GM13977 (cell line): ENCODE measurements at regions not wholly inside any gene's neighbourhood (a gene's known extent, or its start where the extent isn't known, plus 50 kb on each side); places are given as distances from the start of the nearest gene placed in this dataset.
A peak's percentile ranks its signal among the peaks of the same experiment; 100 is the strongest.

Experiments
- DNase-seq: peaks from one replicate; pipeline ENCODE4 v3.0.0; 2012; ENCODE audit warnings: low spot score
- in situ Hi-C: fragments of 300-500 bp; cut with MboI; formaldehyde crosslinking; loops from one replicate; pipeline ENCODE4 v1.12.0; 2022; ENCODE audit warnings: low sequenced_read_pairs, low pct_unique_long_range_greater_than_20kb, mixed read lengths, inconsistent platforms; ENCODE audit not compliant: unreplicated experiment
- TF ChIP-seq, protein P1 (sequence below): IDR thresholded peaks from 2 replicates; pipeline ENCODE4 v1.5.1; 2012; ENCODE audit warnings: mild to moderate bottlenecking, control low read depth; ENCODE audit not compliant: insufficient read depth; ENCODE audit errors: extremely low read depth, missing control alignments

DNA sequence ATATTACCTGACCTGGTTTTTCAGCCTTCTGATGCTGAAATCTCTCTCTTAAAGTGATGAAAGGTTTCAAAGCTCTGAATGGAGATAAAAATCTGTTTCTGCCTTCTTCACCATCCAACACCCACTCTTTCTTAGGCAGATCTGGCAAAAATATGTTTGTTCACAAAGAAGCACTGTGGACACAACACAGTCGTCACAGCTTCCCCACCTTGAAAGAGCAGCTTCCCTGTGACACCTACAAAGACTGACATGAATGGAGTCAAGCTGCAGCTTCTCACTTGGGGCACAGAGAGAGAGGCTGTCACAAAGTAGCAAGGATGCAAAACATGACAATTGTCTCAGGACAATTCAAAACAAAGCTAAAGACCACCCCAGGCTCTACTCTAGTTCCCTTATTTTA, 86.5 kb downstream of the ICOS start:
- in situ Hi-C loops, result no loop called here
- TF ChIP-seq, protein P1, sequence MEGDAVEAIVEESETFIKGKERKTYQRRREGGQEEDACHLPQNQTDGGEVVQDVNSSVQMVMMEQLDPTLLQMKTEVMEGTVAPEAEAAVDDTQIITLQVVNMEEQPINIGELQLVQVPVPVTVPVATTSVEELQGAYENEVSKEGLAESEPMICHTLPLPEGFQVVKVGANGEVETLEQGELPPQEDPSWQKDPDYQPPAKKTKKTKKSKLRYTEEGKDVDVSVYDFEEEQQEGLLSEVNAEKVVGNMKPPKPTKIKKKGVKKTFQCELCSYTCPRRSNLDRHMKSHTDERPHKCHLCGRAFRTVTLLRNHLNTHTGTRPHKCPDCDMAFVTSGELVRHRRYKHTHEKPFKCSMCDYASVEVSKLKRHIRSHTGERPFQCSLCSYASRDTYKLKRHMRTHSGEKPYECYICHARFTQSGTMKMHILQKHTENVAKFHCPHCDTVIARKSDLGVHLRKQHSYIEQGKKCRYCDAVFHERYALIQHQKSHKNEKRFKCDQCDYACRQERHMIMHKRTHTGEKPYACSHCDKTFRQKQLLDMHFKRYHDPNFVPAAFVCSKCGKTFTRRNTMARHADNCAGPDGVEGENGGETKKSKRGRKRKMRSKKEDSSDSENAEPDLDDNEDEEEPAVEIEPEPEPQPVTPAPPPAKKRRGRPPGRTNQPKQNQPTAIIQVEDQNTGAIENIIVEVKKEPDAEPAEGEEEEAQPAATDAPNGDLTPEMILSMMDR, result no peak
- DNase-seq, result no peak

DNA sequence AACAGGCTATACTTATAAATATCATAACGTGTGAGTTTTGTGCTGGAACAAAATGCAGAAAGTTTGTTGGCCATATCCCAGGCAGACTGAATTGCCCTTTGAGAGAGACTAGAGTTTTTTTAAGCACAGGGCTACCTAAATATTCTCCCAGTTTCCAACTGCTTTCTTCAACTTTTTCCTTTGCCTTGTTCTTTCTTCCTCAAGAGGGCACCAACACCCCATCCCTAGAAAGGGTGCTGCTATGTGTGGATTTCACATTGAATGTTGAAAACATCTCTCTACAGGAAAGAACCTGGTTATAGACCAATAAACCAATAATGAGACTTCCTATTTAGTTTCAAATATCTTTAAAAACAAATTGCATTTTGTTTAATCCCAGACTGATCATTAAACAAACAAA, 87.9 kb downstream of the ICOS start:
- TF ChIP-seq, protein P1, result peak; percentile 44
- in situ Hi-C loops, result no loop called here
- no peak for DNase-seq

DNA sequence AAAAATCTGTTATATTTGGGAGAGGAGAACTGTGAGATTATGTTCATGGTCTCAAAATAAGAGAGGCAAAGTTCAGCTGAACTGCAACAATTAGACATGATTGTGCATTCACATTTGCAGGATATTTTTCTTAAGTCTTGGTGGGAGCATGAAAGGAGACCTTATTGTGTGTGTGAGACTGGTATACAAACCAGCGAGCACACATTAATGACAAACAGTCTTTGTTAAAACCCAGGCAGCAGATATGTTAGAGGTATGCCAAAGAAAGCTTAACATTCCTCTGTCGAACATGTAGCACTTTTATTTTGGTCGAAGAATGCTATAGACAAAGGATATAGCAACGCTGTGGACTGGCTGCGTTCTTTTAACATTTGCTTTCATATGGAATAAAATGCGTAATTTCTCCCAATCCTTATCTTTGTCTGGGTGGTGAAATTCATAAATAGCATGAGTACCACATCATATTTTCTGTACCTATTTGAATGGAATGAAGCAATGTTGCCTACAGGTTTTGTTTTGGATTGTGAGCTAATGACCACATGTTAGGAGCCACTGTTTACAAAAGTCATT, 88.4 kb downstream of the ICOS start:
- no peak for DNase-seq
- in situ Hi-C loops, result no loop called here
- TF ChIP-seq, protein P1, result no peak

DNA sequence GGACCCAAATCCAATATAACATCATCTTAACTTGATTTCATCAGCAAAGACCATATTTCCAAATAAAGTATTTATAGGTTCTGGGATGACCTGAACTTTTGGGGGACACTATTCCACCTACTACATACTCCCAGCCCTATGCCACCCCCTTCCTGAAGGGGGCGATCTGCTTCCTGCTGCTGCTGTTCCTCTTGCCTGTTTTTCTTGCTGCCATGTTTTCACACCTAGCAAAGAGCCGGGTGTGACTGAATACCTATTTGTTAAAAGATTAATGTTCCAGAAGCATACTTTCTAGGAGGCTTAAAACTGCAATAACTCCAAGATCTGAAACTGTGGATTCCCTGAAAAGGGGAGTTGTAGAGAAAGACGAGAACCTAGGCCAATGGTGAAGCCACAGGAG, 89.7 kb downstream of the ICOS start:
- TF ChIP-seq, protein P1, result peak; percentile 39
- in situ Hi-C loops, result no loop called here
- no peak for DNase-seq

DNA sequence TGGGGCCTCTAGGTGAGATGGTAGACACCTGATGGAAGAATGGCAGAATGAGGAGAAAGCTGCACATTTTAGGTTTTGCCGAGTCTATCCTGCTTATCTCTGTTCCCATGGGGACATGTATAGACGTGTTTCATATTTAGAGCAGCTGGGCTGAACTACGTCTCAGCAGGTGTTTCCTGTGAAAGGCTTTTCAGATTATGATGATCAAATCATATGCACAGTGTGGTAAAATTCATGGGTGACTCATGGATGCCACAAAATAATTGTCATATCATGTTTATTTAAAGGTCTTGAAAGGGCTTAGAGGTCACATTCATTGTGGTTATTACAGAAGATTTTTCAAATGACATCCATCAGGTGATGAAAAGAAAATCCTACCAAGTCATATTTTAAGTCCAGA, 90.5 kb downstream of the ICOS start:
- in situ Hi-C loops, result no loop called here
- DNase-seq, result peak; percentile 26
- TF ChIP-seq, protein P1, result no peak

DNA sequence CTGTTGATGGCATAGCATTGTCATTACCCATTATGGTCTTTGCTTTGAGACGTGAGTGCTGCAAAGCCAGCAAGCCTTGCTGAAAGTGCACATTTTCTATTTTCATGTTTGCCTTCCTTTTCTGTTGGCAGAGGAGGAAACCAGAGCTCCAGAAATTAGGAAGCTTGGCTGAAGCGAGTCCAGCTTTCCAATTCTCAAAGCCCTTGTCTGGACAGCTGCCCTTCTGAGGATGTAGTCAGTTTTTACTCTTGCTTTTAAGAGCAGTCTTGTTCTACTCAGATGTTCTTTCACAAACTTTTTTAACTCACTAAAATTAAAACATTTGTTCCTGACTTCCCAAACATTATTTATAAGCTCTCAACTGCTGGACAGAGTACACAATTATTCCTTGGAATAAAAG, 93.8 kb downstream of the ICOS start:
- DNase-seq, result no peak
- in situ Hi-C loops, result no loop called here

More for the DNA sequence above, 93.8 kb downstream of the ICOS start:
- TF ChIP-seq, protein P1, result no peak
